AG08395 (cell line): ENCODE measurements at regions not wholly inside any gene's neighbourhood (a gene's known extent, or its start where the extent isn't known, plus 50 kb on each side); places are given as distances from the start of the nearest gene placed in this dataset.

Source experiments
- DNase-seq: peaks from one replicate; pipeline ENCODE4 v3.0.0; 2012; ENCODE audit warnings: mixed read lengths, low spot score

DNA sequence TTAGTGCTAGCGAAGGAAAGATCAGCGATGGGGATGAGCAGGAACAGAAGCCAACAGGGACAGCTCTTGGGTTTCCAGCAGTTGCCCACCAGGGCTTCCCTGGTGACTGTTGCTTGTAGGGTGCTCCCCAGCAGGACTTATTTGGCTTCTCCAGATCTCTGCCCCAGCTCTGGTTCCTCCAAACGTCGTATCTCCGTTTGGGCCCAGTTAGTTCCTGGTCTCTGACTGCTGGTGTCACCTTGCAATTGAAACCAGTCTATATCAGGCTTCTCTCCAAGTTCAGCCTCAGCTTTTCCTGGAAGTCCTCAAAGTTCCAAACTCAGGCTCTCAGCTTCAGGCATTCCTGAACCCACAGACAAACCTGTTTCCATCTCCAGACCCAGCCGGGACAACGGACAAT lies 70.8 kb upstream of the NXT1 start:
- no peak for DNase-seq

DNA sequence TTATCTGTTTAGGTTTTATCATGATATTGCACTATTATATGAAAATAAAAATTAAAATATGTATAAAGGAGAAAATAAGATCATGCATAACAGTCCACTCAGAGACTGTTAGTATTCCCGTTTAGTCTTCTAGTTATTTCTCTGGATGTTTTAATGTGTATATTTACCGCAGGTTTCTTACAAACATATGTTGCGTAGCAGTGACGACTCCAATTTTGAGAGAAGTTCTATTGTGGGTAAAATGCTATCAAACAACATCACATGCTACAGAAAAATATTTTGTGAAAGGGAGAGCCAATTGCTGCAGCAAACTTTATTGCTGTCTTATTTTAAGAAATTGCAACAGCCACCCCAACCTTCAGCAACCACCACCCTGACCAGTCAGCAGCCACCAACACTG lies 72.4 kb upstream of the NXT1 start:
- no peak for DNase-seq

DNA sequence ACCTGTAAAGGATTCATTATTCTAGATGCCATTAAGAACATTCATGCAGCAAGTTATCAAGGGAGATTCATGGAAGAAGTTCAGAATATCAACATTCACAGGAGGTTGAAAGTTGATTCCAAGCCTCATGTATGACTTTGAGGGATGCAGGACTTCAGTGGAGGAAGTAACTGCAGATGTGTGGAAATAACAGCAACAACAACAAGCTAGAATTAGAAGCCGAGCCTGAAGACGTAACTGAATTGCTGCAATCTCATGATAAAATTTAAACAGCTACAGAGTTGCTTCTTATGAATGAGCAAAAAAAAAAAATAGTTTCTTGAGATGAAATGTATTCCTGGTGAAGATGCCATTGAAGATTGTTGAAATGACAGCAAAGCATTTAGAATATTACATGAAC lies 73.3 kb upstream of the NXT1 start:
- no peak for DNase-seq

DNA sequence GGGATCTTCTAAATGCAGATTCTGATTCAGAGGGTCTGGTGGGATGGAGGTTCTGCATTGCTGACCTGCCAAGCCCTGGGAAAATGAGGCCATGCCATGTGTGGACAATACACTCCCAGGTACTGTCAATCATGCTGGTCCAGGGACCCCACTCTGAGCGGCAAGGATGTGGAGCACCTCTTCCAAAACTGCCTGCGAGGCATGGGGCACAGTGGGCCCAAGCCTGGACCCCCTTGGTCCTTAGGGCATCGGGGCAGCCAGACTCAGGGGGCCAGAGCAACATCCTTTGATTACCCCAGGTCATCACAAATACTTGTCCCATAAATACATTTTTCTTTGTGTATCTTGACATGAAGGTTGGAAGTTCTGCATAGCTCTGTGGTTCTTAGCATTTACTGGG lies 76.8 kb upstream of the NXT1 start:
- DNase-seq, result no peak

DNA sequence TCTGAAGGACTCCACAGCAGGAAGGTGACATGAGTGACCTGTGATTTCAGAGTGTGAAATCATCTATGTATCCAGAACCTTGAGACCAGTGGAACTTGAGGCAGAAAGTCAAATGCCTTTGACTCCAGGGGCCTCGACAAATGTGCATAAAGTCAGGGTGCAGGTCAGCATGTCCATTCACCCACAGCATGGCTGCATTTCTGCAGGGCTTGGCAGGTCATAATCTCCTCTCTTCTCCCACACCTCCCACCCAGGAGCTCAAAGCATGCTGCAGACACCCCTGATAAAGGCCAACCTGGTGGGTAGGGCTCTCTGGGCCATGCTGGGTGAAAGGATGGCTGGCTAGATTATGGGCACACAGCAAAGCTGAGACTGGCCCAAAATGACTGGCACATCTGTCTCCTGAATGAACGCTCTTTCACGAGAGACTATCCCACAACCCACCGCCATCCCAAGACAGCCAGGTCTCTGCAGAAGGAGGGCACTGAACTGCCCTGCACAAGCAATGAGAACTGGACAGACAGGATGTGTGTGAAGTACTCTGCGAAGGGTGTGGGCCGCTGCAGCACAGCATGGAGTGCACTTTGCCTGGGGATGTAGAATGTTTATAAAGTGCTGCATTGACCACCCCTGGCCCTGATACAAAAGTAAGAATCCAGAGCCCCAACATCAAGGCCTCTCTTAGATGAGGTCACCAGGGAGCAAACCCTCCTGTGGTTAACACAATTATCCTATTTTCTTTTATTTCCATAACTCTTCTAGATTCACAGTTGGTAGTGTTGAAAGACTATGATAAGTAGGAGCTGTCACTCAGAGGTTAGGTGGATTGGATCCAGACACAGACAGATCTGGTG lies 78.2 kb upstream of the NXT1 start:
- no peak for DNase-seq

DNA sequence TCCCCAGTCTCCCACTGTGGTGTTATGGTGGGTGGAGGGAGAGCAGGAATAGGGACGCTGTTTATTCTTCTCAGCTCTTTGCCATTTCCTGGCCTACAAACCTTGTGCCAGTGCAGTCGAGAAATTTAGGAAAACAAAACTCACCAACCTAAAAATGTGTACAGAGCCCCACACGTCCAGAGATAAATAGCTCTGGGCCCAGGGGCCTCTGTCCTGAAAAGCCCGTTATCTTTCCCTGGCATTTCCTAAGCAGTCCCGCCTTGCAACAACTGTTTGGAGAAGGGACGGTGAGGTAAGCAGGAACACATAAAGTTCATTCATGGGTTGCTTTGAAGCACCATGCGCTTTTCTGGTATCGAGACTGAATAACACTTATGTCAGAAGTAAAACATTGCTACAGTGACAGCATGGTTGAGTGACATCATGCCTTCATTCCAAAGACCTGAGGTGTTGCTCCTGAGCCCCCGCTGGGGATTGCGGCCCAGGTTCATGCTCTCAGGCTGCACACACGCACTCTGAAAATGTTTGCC lies 80.1 kb upstream of the NXT1 start:
- no peak for DNase-seq

DNA sequence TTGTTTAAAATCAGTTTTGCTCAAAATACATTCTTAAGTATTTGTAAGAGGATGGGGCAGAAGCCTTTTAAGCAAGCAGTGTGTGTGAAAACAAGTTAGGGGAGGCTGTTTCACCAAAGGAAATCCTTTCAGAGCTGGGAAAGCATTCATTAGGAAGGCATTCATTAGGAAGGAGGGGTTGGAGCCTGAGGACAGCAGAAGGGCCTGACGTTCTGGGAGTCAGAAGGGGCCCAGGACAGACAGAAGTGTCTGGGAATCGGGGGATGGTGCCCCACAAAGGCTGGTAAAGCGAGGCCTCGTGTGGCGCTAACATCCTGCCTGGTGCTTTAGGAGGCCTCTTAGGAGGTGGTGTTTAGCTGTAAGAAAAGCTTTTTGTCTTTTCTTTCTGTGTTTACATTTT lies 80.6 kb upstream of the NXT1 start:
- DNase-seq, result no peak

DNA sequence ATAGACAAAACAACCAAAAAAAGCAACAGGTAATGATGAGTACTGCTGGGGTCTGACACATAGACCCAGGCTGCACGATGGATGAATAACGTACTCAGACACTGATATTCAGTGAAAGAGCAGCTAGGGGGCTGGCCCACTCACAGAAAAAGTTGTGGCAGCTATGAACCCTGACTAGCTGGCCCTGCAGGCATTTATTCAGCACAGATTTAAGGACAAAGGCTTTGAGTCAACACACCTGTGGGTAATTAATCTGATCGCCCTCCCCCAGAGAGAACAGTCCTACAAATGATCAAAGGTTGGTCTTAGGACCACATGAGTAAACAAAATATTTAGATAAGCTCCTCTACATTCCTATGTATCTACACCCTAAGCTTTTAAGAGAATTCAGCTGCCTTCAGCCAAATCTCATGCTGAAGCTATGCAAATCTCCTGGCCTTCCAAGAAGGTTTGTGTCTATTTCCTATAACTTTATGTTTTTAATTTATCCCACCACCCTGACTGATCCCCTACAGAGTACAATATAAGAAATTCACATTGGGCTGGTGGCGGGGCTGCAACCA lies 81.7 kb upstream of the NXT1 start:
- DNase-seq, result no peak

DNA sequence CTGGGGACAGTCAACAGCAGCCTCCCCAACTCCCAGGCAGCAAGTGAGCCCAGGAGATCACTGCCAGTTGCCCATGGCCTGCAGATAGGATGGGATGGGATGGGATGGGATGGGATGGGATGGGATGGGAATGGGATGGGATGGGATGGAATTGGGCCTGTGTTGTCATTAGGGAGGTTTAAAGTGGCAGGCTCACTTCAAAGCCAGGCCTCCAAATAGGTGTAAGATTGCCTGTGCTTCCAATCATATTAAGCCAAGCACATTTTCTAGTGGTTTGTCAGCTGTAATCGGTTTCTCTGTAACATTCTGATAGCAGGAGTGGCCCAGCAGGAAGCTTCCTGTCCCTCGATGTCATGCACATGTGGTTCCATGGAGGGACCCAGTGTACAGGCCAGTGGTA lies 82.7 kb upstream of the NXT1 start:
- no peak for DNase-seq

DNA sequence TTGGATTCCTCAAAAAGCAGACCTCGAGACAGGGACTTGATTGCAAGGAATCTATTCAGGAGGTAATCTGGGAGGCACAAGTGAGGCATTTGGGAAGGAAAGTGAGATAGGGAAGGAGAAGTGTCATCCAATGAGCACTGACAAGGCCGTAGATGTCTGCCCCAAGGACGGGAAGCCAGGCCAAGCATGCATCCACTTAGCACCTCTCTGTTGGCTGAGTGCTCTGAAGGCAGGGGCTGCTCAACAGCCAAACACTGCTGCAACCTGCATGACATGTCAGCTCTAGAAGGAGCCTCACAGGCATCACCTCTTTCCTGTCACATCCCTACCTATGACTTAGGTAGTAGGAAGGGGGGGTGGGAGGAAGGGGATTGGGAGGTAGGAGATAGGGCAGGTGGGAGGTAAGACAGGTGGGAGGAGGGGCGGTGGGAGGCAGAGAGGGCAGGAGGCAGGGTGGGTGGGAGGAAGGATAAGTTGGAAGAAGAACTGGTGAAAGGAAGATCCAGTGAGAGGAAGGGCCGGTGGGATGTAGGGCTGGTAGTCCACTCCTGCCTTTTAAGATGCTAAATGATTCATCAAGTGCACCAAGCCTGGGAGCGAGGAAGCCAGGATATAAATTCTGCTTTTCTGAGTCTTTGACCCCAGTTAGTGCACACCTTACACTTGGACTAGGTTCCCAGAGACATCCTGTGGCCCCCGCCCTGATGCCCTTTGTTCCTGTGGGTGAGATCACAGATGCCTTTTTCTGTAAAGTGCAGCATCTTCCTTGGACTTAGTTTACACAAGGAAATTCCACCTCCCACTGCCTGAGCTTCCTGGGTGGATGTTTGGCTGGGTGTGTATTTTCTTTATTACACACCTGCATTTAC lies 83.8 kb upstream of the NXT1 start:
- DNase-seq, result no peak

DNA sequence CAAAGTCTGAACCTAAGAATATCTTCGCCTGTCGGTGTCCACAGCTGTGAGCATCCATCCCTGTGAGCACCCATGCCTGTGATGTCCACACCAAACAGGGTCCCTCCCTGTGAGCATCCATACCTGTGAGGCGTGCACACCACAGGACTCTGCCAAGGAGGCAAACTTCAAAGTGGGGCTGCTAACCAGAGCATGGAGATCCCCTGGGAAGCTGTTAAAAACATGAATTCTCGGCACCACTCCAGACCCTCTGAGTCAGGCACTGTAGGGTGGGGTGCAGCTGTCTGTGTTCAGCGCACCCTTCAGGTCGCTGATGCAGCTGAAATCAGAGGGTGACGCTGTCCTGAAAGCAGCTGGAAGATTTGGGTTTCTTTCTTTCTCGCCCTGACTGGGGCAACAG lies 85.4 kb upstream of the NXT1 start:
- DNase-seq, result no peak

DNA sequence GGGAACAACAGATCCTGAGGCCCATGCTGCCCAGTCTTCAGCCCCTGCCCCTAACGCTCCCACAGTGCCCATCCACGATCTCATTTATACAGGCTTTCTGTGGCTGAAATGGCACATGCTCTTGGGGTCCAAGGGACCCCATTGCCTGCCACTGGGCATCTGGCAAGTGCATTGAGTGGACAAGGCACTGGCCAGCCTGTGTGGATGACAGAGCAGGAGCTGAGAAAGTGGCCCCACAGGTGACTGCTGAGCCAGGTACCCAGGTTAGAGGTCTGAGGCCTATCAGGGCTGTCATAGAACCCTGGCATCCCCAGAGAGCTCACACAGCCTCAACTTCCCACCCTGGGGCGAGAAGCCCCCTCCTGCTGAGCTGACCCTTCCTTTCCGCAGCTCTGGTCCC lies 86.0 kb upstream of the NXT1 start:
- no peak for DNase-seq

DNA sequence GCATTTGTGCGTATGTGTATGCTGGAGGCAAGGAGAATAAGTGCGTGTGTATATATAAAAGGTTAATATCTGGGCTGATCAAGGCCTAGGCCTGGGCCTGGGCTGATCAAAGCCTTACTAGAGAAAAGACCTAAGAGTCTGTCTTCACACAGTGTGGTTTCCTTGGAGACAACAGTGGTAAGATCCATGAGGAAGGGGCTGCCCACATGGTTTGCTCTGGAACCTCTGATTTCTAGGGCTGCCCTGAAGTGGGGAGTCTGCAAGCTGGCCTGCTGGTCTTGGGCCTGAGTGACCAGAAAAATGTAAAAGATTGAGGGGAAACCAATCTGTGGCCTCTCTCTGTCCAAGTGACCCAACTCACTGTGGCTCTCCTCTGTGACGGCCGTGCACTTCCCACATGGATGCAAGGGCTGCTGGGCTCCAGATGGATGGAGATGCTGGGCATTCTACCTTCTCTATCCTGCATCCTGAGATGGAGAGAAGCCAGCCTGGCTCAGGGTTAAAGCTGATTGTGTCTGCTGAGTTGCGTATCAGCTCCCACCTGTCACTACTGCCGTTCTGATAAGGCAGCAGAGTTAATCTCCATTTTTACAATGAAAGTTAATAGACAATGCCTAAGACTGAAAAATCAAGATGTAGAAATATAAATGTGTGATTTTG lies 90.3 kb upstream of the NXT1 start:
- no peak for DNase-seq

DNA sequence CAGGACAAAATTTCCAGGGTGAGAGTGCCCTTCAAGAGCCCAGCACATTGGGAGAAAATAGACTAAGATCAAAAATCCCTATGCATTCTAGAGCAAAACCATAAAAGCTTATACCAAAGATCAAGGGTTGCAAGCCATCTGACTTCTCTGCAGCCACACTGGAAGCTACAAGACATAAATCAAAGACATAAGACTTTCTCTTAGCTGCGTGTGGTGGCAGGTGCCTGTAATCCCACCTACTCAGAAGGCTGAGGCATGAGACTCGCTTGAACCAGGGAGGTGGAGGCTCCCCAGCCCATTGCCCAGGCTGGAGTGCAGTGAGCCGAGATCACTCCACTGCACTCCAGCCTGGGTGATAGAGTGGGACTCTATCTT lies 91.9 kb upstream of the NXT1 start:
- DNase-seq, result no peak

DNA sequence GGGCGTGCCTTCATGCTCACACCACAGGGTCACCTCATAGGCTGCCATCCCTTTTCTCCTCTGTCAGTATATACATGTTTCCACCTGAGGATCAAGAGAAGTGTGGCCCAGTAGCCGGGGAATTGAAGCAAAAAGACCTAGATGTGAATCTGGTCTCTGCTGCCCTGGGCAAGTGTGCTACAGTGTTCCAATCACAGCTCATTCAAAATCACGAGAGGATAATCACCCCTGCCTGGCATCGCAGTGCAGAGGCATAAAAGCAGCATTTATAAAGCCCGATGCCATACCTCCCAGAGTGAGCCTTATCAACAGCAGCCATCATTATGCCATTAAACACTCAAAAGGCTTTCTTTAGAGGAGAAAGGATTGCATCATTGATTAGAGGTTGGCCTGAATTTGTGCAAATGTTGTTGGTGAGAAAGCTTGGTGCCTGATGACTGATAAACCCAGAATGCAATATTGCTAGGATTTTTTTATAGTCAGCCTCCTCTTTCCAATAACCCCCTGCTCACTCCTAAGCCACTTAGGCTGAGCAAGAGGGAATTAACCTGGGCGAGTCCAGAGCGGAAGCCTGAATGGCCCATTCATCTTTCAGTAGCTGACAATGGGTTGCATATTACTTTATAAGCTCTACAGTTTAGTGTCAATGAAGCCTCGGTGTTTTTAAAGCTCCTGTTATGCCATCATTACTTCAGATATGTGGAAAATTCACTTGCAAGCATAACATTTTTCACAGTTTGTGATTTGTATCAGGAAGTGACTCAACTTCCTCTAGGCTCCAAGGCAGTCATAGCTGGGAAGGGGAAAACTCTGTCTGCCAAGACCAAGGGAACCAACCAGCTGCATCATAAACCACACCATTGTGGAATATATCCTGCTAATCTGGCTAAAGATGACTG lies 92.5 kb upstream of the NXT1 start:
- peak; percentile 90 for DNase-seq

DNA sequence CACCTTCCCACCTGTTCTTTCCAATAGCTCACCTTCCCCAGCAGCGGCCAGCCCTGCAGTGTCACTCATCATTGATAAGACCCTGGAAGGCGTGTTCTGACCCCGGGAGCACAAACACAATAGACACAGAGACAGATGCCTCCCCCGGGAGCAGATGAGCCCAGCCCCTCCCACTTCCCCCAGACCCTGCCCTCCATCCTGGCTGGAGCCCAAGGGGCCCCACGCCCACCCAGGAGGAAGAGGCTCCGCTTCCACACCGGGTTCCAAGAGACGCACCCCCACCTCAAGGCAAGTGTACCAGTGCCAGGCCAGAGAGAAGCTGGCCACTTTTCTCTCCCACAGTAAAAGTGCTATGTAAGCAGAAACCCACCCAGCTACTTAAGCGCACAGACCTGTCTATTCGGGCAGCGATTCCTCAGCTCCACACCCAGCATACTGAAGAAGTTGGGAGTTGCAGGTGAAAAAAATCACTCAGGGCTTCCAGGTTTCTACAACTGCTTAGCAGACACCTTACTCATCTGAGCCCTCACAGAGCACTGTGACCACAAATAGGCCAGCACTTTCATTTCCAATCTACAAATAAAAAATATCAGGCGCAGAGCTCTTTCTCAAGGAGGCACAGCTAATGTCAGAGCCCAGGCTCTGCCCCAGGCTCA lies 93.4 kb upstream of the NXT1 start:
- no peak for DNase-seq

DNA sequence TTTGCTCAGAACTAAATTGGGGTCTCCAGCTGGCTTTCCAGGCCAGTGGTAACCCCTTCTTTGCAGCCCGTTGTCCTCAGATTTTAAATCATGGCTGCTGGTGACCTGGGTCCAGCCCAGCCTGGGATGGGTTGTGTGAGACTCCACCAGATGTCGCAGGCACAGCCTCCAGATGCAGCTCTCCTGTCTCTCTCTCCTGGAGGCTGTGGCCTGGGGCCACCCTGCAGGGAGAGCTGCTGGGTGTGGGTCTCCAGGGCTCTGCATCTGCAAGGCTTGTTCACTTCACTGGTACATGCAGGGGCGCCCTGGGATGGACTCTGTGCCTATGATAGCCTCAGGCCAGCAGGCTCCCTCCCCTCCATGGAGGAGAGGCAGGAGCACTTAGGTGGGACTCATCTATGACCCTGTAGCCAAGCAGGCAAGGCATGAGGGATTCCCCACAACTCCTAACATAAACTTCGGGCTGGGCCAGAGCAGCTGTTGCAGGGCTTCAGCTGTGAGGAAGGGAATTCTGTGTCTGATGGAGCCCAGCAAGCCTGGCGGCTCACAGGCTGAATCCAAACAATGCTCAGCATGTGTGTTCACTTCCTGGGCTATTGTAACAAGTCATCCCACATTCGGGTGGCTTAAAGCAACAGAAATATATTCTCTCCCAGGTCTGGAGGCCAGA lies 94.7 kb upstream of the NXT1 start:
- no peak for DNase-seq

DNA sequence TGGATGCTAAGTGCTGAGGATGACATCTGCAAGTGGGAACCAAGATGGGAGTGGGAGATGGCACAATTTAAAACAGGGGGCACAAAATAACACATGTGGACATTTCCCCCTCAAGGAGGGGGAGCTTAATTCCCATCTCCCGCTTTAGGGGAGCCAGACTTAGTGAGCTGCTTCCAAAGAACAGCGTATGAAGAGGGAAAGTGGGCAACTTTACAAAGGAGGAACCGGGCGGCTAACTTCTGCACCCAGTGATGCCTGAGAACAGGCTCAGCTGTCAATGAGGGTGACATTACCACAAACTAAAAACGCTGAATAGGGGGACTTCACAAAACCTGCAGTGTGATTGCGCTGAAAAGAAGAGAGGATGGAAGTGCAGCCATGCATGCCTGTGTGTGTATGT lies 95.5 kb upstream of the NXT1 start:
- no peak for DNase-seq

DNA sequence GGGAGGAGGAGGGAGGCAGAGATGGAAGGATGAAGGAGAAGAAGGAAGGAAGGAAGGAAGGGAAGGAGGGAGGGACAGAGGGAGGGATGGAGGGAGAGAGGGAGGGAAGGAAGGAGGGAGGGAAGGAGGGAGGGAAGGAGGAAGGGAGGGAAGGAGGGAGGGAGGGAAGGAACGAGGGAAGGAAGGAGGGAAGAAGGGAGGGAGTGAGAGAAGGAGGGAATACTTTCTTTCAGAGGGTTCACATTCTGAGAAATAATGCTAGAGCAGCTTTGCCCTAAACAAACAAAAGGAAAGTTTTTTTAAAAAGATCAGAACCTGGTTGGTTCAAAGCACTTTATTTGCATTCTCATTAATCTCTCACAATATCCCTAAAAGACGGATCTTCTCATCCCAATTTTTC lies 96.1 kb upstream of the NXT1 start:
- no peak for DNase-seq

DNA sequence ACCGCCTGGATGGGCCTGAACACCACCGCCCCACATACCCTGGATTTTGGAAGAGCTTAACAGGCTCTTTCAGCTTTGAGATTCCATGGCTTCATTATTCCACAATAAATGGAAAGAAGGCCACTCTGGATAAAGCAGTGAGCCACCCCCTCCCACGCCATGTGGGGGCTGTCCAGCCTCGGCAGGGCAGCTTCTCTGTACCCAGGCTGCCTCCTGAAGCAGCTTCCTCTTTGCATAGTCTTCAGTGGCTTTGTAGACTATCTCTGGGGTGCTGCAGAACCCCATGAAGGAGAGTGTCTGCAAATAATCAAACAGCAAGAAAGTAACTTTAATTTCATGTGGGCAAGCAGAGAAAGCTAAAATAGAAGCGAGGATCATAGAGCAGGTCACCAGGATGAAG lies 96.6 kb upstream of the NXT1 start:
- no peak for DNase-seq
